ENCODE measurements at regions not wholly inside any gene's neighbourhood (a gene's known extent, or its start where the extent isn't known, plus 50 kb on each side); places are given as distances from the start of the nearest gene placed in this dataset.

GRCh38 chr14:39716987-39717570 lies 284.8 kb upstream of the FBXO33 start:
- TF ChIP-seq POLR2AphosphoS5 (IDR thresholded peaks at IDR 0.05; ENCODE audit: low read depth, low read length): no peak
- no peak for TF ChIP-seq SIN3A (IDR thresholded peaks at IDR 0.05; ENCODE audit: borderline replicate concordance, insufficient read depth, low read length)
- TF ChIP-seq REST (IDR thresholded peaks at IDR 0.05; ENCODE audit: insufficient read depth in 1 of 2, low read depth in 2 of 2, low read length in 2 of 2): no peak

Data from PFSK-1 (cell line).